Prostate gland (tissue), 2 donors: ENCODE measurements at regions not wholly inside any gene's neighbourhood (a gene's known extent, or its start where the extent isn't known, plus 50 kb on each side); places are given as distances from the start of the nearest gene placed in this dataset.
"Not testable (repeated sequence)": the region's sequence is repeated elsewhere in the genome, so short reads cannot be mapped to it uniquely, and the experiment has no call there.

Experiments
- DNase-seq: peaks from one replicate; pipeline ENCODE4 v3.0.0-alpha.2; 2019; ENCODE audit warnings: low spot score
- H3K27ac ChIP-seq, 2 donors: fragments of 200-600 bp; sonication (generic); 2 replicates each; pipeline ENCODE4 v1.5.1; 2017 to 2019
- H3K27me3 ChIP-seq: fragments of 200-600 bp; sonication (generic); replicated peaks from 2 replicates; pipeline ENCODE4 v1.5.1; 2019; ENCODE audit not compliant: insufficient read depth
- H3K36me3 ChIP-seq, 2 donors: fragments of 200-600 bp; sonication (generic); 1 replicate in 1 of 2; 2 replicates in 1 of 2; pipeline versions ENCODE4 v1.5.1 to v1.8.1; 2017 to 2019
- H3K4me1 ChIP-seq: fragments of 200-600 bp; sonication (generic); replicated peaks from 2 replicates; pipeline ENCODE4 v1.5.1; 2019
- H3K4me3 ChIP-seq, 2 donors: fragments of 200-600 bp; sonication (generic); 2 replicates each; pipeline ENCODE4 v1.5.1; 2017 to 2019
- H3K9me3 ChIP-seq: fragments of 200-600 bp; sonication (generic); 2 replicates; pipeline ENCODE4 v1.5.1; 2017
- CTCF ChIP-seq, 4 experiments: fragments of 200-600 bp in 2 of 4; fragments of 450-650 bp in 2 of 4; sonication (generic) in 2 of 4; IDR thresholded peaks; 1 replicate in 3 of 4; 2 replicates in 1 of 4; pipeline ENCODE4 v1.5.1; 2016 to 2019; ENCODE audit warnings: antibody characterized with exemption in 4 of 4, mild to moderate bottlenecking in 2 of 4, moderate library complexity in 2 of 4
- POLR2A ChIP-seq: fragments of 450-650 bp; IDR thresholded peaks from one replicate; pipeline ENCODE4 v1.6.1; 2016; ENCODE audit warnings: antibody characterized with exemption, mild to moderate bottlenecking
- POLR2AphosphoS5 ChIP-seq: sonication (generic); formaldehyde crosslinking; IDR thresholded peaks from one replicate; pipeline ENCODE4 v1.6.1; 2017; ENCODE audit warnings: antibody characterized with exemption
- WGBS: methylation state at CpG from one replicate; pipeline ENCODE4 v1.1.5; 2018; 5-methylcytosine and 5-hydroxymethylcytosine counted together
- intact Hi-C: fragments of 100-400 bp; cut with DNase I; formaldehyde crosslinking; loops from one replicate; pipeline ENCODE4 v1.14.2; 2022

DNA sequence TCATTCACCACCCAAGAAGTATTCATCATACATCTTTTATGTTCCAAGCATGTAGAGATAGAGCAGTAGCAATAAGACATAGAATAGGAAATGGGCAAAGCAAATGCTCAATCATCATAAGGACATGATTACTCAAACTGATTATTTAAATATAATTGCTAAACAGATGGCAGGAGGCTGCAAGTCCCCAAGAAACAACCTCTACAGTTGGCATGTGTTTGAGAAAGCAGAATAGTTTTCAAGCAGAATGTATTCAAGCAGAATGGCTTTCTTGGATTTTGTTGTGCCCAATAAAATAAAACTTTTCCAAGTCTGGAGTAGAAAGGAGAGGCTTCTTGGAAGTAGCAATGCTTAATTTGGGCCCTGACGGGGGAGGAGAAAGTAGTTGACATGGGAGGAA lies 86.5 kb upstream of the SYN3 start:
- Histone ChIP-seq H3K36me3 (no peaks in the 10 kb centered on the region), H3K4me1 (no peaks in the 10 kb centered on the region), H3K27ac (no peak overlapping the region), H3K9me3 (no peaks in the 10 kb centered on the region), H3K4me3 (no peak overlapping the region), H3K27me3 (no peaks in the 10 kb centered on the region)
- WGBS = 90% methylated on average over 1 of the region's 1 CpG
- DNase-seq = no peak
- intact Hi-C loops = no loop called here
- TF ChIP-seq POLR2A (no peak), CTCF (IDR thresholded peaks at IDR 0.05) (no peak), POLR2AphosphoS5 (no peak)

DNA sequence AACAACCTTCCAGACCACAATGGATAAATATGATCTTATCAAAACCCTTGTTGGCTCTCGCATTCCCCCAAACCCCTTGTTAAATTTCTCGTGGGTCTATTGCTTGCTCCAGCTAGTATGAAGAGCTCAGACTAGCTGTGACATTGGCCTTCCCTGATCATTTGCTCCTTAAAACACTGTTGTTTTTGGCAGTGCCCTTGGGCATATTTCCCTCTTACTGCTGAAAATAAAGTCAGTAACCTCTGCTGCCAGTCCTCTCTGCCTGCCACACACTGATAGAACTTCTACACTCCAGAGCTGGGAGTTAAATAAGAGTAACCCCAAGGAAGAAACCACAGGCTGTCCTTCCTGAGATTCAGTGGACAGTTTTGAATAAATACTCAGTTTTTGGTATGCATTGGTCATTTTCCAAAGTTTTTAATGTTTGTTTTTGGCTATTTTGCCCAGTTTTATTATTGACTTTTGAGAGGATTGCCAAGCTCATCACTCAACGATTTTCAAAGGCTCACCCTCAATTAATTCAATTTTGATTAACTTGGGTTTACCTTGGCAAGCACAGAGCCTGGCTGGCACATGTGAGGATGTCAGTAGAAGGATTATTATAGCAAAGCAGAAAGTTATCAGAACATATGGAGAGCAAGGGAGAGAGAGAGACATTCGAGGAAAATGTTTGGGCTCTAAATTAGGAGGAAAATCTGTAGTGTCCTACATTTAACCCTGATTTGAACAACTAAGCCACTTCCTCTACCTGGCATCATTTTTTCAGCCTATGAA lies 84.3 kb upstream of the SYN3 start:
- Histone ChIP-seq H3K27me3 (no peaks in the 10 kb centered on the region), H3K27ac (no peak overlapping the region), H3K4me1 (no peaks in the 10 kb centered on the region), H3K9me3 (no peaks in the 10 kb centered on the region), H3K36me3 (no peaks in the 10 kb centered on the region), H3K4me3 (no peak overlapping the region)
- 21% methylated on average over 4 of the region's 4 CpGs for WGBS
- DNase-seq = peak; percentile 13
- intact Hi-C loops = no loop called here
- TF ChIP-seq CTCF (IDR thresholded peaks at IDR 0.05) = no peak
- peak; percentile 6 for TF ChIP-seq POLR2AphosphoS5

DNA sequence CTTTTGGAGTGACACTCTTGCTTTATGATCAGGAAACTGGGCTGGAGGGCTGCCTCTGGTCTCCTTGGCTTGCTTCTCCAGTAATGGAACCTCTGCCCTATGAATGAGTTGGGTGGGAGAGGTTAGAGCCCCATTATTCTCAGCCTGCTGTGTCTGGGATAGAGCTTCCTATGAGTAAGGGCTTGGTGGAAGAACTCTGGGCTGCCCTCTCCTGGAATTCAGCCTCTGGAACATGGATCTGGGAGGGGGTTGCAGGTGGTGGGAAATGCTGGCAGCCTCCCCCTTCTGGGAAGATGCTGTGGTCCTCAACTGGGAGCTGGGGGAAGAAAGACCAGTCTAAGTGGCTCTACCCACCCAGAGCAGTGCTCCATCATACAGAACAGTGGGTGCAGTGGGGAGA lies 81.8 kb upstream of the SYN3 start:
- H3K27me3 ChIP-seq = no peaks in the 10 kb centered on the region
- TF ChIP-seq POLR2AphosphoS5 = no peak
- no peak for TF ChIP-seq POLR2A
- no peak for TF ChIP-seq CTCF (IDR thresholded peaks at IDR 0.05)
- DNase-seq = no peak
- no peaks in the 10 kb centered on the region for H3K36me3 ChIP-seq
- H3K4me3 ChIP-seq = no peak overlapping the region
- H3K9me3 ChIP-seq = no peaks in the 10 kb centered on the region
- no peaks in the 10 kb centered on the region for H3K4me1 ChIP-seq
- intact Hi-C loops = no loop called here
- no peak overlapping the region for H3K27ac ChIP-seq

DNA sequence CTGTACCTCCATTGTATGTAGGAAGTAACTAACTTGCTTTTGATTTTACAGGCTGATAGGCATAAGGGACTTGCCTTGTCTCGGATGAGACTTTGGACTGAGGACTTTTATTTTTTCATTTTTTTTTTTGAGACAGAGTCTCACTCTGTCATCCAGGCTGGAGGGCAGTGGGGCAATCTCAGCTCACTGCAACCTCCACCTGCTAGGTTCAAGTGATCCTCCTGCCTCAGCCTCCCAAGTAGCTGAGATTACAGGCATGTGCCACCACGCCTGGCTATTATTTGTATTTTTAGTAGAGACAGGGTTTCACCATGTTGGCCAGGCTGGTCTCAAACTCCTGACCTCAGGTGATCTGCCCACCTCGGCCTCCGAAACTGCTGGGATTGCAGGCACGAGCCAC lies 80.2 kb upstream of the SYN3 start:
- H3K4me3 ChIP-seq, H3K9me3 ChIP-seq, intact Hi-C loops, H3K4me1 ChIP-seq, DNase-seq, H3K27ac ChIP-seq, H3K27me3 ChIP-seq, H3K36me3 ChIP-seq: not testable (repeated sequence)
- WGBS = 58% methylated on average over 5 of the region's 5 CpGs

DNA sequence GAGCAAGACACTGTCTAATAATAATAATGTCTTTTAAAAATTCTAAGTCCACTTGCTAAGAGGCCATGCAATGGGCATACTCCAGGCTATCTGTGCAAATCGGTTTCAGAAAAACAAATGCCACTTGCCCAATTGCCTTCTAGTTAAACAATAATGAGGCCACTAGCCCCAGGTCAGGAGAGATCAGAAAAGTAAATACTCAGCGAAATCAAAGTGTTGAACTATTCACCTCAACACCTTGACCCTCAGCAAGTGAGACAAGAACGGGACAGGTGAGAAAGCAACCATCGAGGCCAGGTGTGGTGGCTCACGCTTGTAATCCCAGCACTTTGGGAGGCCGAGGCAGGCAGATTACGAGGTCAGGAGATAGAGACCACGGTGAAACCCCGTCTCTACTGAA lies 72.3 kb upstream of the SYN3 start:
- no peak for DNase-seq
- Histone ChIP-seq H3K4me1 (no peaks in the 10 kb centered on the region), H3K27ac (no peak overlapping the region), H3K36me3 (no peaks in the 10 kb centered on the region), H3K9me3 (no peaks in the 10 kb centered on the region), H3K4me3 (no peak overlapping the region), H3K27me3 (no peaks in the 10 kb centered on the region)
- 77% methylated on average over 9 of the region's 9 CpGs for whole genome bisulfite sequencing
- intact Hi-C loops = no loop called here
- TF ChIP-seq POLR2A (no peak), CTCF (IDR thresholded peaks at IDR 0.05) (no peak), POLR2AphosphoS5 (no peak)
